ENCODE measurements at regions not wholly inside any gene's neighbourhood (a gene's known extent, or its start where the extent isn't known, plus 50 kb on each side); places are given as distances from the start of the nearest gene placed in this dataset.

DNA sequence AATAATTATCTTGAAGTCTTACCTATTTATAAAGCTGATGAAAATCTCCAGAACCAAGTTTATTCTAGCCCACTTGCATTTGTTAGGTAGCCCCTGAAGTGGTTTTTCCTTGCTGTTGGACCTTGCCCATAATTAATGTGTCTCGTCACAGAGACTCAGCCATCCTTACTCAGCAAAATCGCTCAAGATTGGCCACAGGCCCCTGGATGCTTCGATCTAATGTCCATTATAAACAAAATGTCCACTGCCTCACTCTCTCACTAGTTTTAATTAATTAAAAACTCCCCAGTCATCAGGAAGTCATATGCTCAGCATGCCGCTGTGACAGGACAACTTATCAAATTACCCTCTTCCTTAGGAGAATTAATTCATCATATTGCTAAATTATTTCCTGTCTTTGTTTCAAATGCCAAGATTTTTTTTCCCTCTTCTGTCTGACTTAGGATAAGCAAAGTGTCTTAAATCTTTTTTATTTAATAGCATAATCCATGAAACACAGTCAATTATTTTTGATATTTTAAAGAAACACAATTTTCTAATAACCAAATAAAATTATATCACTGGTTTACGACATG, 126.8 kb upstream of the PCLO start:
- Histone ChIP-seq H3K36me3 (no peaks in the 10 kb centered on the region), H3K4me3 (no peak overlapping the region), H3K4me2 (no peak overlapping the region), H3K4me1 (no peaks in the 10 kb centered on the region), H3K27ac (no peak overlapping the region), H3K9ac (no peak overlapping the region), H3F3A (ENCODE audit: low read depth) (no peaks in the 10 kb centered on the region), H3K79me2 (ENCODE audit: low read depth) (no peaks in the 10 kb centered on the region), H3K27me3 (no peaks in the 10 kb centered on the region), H4K20me1 (ENCODE audit: low read depth) (no peaks in the 10 kb centered on the region), H3K9me3 (ENCODE audit: low read depth) (no peaks in the 10 kb centered on the region), H2AFZ (replicated peaks) (no peak overlapping the region)
- no peak overlapping the region for H3K4me3 Mint-ChIP-seq
- no peaks in the 10 kb centered on the region for H3K9me3 Mint-ChIP-seq
- no peaks in the 10 kb centered on the region for H3K4me1 Mint-ChIP-seq
- no peaks in the 10 kb centered on the region for H3K27me3 Mint-ChIP-seq (ENCODE audit: insufficient read depth, low read depth)
- no peaks in the 10 kb centered on the region for H3K36me3 Mint-ChIP-seq
- TF ChIP-seq CTCF (IDR thresholded peaks at IDR 0.05) (no peak), EZH2phosphoT487 (IDR thresholded peaks at IDR 0.05) (no peak), EZH2 (IDR thresholded peaks at IDR 0.05) (no peak)
- H3K27ac Mint-ChIP-seq = no peak overlapping the region
- DNase-seq (ENCODE audit: low spot score) = no peak

DNA sequence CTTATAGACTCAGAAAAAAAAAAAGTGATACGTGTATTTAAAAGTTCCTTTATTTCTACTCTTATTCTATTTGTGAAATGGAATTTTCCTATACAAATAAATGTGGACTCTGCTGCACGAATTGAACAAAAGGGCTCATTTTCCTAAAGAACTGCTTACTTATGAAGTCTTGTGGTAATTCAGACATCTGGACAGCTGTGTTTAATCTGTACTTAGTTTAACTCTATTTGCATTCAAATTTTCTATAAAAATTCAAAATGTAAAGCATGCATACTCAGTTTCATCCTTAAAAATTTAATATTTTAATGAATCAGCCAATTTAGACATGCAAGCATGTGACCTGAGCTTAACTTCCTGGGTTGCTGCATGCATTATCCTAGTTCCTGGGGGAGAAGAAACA, 118.0 kb upstream of the PCLO start:
- no peak for DNase-seq (ENCODE audit: low spot score)
- no peaks in the 10 kb centered on the region for H3K36me3 Mint-ChIP-seq

DNA sequence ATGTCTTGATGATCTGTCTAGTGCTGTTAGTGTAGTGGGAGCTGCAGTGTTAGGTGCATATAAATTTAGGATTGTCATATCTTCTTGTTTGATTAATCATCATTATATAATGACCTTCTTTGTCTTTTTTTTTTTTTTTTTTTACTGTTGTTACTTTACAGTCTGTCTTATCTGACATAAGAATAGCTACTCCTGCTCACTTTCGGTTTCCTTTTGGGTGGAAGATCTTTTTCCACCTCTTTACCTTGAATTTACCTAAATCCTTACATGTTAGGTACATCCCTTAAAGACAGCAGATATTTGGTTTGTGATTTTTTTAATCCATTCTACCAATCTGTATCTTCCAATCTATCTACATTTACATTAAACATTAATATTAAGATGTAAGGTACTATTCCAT, 113.6 kb upstream of the PCLO start:
- Histone ChIP-seq H3K4me1 (no peaks in the 10 kb centered on the region), H3K79me2 (ENCODE audit: low read depth) (no peaks in the 10 kb centered on the region), H3K36me3 (no peaks in the 10 kb centered on the region), H2AFZ (replicated peaks) (no peak overlapping the region), H4K20me1 (ENCODE audit: low read depth) (no peaks in the 10 kb centered on the region), H3K4me2 (no peak overlapping the region), H3K4me3 (no peak overlapping the region), H3K27ac (no peak overlapping the region), H3K9ac (no peak overlapping the region), H3F3A (ENCODE audit: low read depth) (no peaks in the 10 kb centered on the region), H3K27me3 (no peaks in the 10 kb centered on the region), H3K9me3 (ENCODE audit: low read depth) (no peaks in the 10 kb centered on the region)
- Mint-ChIP-seq H3K36me3 (no peaks in the 10 kb centered on the region), H3K9me3 (no peaks in the 10 kb centered on the region), H3K27me3 (ENCODE audit: insufficient read depth, low read depth) (peaks cover 4% of the 10 kb centered on the region), H3K27ac (no peak overlapping the region), H3K4me3 (no peak overlapping the region), H3K4me1 (no peaks in the 10 kb centered on the region)
- TF ChIP-seq CTCF (IDR thresholded peaks at IDR 0.05) = no peak
- no peak for TF ChIP-seq EZH2 (IDR thresholded peaks at IDR 0.05)
- TF ChIP-seq EZH2phosphoT487 (IDR thresholded peaks at IDR 0.05) = no peak
- no peak for DNase-seq (ENCODE audit: low spot score)

More for the DNA sequence above, 118.0 kb upstream of the PCLO start:
- no peaks in the 10 kb centered on the region for H3K79me2 ChIP-seq (ENCODE audit: low read depth)
- no peaks in the 10 kb centered on the region for H3K9me3 Mint-ChIP-seq
- H3K36me3 ChIP-seq = no peaks in the 10 kb centered on the region
- H3K9me3 ChIP-seq (ENCODE audit: low read depth) = no peaks in the 10 kb centered on the region
- H3K4me2 ChIP-seq = no peak overlapping the region
- no peaks in the 10 kb centered on the region for H3K27me3 ChIP-seq
- H3K9ac ChIP-seq = no peak overlapping the region
- no peaks in the 10 kb centered on the region for H3K4me1 ChIP-seq
- H3K27me3 Mint-ChIP-seq (ENCODE audit: insufficient read depth, low read depth) = peaks cover 4% of the 10 kb centered on the region
- H2AFZ ChIP-seq (replicated peaks) = no peak overlapping the region
- no peak overlapping the region for H3K27ac ChIP-seq
- H3K27ac Mint-ChIP-seq = no peak overlapping the region
- no peaks in the 10 kb centered on the region for H4K20me1 ChIP-seq (ENCODE audit: low read depth)
- H3K4me1 Mint-ChIP-seq = no peaks in the 10 kb centered on the region
- H3K4me3 ChIP-seq = no peak overlapping the region
- H3F3A ChIP-seq (ENCODE audit: low read depth) = no peaks in the 10 kb centered on the region
- H3K4me3 Mint-ChIP-seq = no peak overlapping the region
- TF ChIP-seq CTCF (IDR thresholded peaks at IDR 0.05) (no peak), EZH2phosphoT487 (IDR thresholded peaks at IDR 0.05) (no peak), EZH2 (IDR thresholded peaks at IDR 0.05) (no peak)
